HUDEP-2 (cell line): ENCODE measurements at regions not wholly inside any gene's neighbourhood (a gene's known extent, or its start where the extent isn't known, plus 50 kb on each side); places are given as distances from the start of the nearest gene placed in this dataset.

Experiments
- DNase-seq, 76 experiments: peaks; one replicate each; lab custom pipeline; 2025; ENCODE audit not compliant: unreplicated experiment in 76 of 76; lab: John Stamatoyannopoulos, UW

GRCh38 chr15:52925130-52925529 is 135.0 kb upstream of the ONECUT1 start:
- no peak for DNase-seq

DNA sequence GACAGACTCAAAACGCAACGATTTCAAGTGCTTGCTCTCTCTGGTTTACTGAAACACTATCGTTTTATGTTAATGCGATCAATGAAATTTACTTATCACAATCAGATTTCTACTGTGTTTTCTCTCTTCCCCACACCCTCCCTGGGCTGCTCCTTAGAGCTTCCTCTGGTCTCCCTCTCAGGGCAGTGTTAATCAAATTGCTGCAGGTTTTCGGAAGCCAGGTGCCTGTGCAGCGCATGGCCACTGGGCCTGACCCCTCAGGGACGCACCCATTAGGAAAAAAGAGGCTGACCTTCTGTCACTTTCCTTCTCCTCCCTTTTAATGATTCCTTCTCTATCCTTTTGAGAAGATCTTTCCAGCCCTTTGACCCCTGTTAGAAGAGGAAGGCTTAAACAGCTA is 134.5 kb upstream of the ONECUT1 start:
- DNase-seq: no peak

- no peak for DNase-seq
Measured at GRCh38 chr15:52923626-52924025, 133.5 kb upstream of the ONECUT1 start.

DNA sequence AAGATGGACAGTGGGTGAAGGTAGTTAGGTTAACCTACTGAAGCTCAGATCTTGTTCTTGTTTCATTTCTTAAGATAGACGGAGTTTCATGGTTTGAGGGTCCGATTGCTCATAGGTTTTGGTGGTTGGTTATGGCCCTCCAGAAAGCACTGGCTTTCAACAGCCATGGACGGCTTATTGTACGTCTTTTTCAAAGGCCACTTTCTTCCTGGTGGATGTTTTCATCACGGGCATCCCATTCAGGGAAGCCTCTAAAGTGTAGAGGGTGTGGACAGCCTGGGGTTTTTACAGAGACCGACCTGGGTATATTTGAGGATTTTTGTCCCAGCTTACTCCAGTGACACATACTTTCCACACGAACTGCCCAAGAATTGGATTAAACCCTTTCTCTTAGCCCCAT is 132.7 kb upstream of the ONECUT1 start:
- no peak for DNase-seq

DNA sequence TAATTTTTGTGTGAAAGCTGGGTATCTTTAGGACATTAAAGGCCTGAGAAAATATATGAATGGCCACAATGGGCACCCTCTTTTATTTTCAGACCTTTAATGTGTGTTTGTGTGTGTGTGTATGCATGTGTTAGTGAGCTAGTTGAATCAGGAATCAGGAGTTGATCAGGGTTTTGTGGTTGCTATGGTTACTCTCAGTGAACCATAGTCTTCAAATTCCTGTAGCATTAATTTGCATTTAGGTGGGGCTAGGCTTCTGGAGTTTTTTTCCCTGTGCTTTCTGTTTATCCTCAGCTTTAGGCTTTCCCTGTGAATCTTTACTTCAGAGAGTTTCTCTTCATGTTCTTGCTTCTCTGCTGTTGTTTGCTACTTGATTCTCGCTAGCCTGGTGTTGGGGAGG is 122.0 kb upstream of the ONECUT1 start:
- no peak for DNase-seq

DNA sequence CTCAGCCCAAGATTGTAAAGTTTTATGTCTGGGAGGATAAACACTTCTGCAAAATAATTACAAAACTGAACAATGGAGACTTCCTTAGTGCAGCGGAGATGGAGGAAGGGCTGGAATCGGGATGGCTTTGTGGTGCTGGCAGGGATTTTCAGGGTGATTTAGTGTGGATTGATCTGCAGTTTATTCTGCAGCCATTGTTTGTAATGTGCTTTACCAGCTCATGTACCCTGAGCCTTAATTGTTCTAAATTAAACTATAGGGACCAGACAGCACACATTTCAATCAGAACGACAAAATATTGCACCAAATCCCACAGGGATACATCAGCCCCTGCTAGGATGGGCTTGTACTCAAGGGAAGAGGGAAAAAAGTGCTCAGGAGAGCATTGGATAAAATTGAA is 103.2 kb upstream of the ONECUT1 start:
- DNase-seq: no peak

GRCh38 chr15:52879904-52880303 is 89.8 kb upstream of the ONECUT1 start:
- DNase-seq: no peak

DNA sequence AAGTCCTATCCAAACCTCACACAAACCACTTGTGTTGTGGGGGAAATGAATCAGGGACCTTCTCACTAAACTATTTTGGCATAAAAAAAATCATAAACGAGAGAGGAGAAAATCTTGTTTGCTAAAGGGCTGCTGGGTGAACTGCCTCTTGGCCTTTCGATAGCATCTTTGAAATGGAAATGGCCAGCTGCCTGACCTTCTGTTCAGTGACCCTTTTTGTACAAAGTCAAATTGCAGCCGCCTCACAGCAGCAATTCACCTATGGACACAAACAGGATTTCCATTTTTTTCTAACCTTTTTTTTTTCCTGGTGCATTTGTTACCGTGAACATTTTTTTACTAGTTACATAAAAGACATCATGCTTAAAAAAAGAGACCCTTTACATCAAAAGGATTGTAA is 89.0 kb upstream of the ONECUT1 start:
- no peak for DNase-seq

DNA sequence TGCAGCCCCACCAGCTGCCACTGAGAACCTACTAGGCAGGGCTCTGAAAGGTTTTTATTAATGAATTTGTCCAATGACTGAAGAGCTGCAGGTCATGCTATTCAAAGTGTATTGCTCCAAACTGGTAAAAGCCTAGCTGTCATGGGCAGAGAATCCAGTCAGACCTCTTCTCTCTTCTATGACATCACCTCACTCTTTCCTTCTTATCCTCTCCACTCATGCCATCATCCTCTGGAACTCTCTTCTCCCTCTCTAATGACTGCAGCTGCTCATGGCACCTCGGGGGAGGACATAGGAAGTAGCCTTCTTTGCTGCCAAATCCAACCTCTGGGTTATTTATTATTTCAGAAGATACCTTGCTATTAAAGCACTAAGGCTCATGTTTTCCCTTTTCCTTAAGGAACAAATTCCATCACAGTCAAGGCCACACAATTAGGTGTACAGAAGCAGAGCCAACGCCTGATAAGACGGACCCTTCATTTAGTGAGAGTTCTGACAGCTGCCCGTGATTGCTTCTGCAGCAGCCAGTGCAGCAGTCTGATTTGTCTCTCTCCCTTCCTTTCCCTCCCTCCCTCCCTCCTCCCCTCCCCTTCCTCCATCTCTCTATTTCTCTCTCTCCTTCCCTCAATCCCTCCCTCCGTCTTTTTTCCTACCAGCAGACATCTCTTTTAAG is 87.0 kb upstream of the ONECUT1 start:
- DNase-seq: no peak

DNA sequence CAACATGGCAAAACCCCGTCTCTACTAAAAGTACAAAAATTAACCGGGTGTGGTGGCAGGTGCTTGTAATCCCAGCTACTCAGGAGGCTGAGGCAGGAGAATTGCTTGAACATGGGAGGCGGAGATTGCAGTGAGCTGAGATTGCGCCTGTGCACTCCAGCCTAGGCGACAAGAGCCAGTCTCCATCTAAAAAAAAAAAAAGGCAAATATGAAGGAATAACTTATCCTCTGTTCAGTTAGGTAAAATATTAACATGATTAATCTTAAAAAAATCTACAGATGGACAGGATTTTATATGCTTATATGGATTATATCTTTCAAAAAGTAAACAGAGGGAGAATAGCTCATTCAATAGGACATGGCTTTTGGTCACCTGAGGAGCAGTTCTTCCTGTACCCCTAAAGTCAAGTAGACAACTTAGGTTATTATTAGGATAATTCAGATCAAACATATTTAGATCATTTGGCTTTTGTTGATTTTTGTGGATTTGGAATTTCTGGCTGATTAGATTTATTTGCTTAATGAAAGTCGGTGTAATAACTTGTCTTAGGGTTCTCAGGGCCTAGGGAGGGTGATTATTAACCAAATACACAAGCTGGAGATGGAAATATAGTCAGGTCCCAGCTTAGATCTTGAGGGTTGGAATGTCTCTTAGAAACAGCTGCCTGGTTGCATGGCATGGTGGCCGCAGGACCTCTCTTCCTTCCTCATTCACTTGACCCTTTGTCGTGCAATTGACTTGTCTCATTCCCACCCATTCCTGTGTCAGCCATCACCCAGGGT is 82.1 kb upstream of the ONECUT1 start:
- DNase-seq: no peak

- no peak for DNase-seq
Measured at GRCh38 chr15:52870015-52870414, 79.9 kb upstream of the ONECUT1 start.

DNA sequence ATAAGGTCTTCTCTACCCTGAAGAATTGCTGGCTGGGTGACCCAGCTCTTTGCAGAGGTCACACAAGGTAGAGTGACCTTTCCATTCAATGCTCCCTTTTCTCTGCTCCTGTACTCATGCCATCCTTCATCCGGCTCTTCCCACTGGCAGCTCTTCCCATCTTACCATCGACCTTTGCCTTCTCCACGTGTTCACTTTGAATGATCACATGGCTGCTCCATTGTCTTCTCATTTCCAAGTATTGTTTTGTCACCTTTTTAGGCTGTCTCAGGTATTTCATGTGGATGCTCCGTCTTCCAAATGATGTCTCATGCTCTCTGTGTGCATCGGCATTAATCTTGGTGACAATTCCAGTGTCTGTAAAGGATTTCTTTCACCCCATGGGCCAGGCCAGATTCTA is 76.6 kb upstream of the ONECUT1 start:
- DNase-seq: no peak

- DNase-seq: no peak
Measured at GRCh38 chr15:52862677-52863076, 72.5 kb upstream of the ONECUT1 start.

- DNase-seq: no peak
Measured at GRCh38 chr15:52858782-52859176, 68.6 kb upstream of the ONECUT1 start.

GRCh38 chr15:52857937-52858781 is 68.0 kb upstream of the ONECUT1 start:
- no peak for DNase-seq

DNA sequence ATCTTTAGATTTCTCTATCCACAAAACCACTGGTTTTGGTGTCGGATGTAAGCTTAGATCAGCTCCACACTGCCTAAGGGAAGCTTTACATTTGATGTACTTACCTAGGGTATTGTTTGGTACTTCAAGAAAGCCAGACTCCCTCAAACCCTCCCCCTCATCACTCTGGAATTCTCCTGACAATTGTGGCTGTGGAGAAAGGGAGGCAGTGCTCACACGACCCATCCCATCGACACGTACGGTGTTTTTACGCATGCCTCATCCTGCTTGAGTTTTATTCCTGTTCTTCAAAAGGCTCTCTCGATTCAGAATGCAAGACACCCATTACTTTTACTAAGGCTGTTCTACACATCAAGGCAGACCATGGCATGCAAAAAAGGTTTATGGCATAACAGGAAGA is 67.3 kb upstream of the ONECUT1 start:
- no peak for DNase-seq

DNA sequence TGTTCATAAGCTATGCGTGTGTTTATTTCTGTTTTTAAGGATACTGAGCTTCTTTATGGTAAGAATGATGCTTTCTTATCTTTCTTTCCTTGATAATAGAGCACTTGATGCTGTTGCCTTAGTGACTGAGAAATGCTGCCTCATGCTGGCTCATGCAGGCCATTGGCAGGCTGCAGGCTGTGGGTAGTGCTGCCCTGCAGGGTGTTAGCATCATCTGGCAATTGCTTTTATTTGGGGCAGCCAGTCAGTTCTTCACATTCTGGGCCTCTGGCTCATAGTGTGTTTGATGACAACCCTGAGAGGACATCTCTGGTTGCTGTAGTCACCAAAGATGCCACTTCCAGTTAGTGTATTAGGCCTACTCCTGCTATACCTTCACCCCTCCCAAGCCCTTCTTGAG is 66.2 kb upstream of the ONECUT1 start:
- no peak for DNase-seq

GRCh38 chr15:52855157-52855556 is 65.0 kb upstream of the ONECUT1 start:
- no peak for DNase-seq

GRCh38 chr15:52844823-52845222 is 54.7 kb upstream of the ONECUT1 start:
- no peak for DNase-seq
